ENCODE measurements at regions not wholly inside any gene's neighbourhood (a gene's known extent, or its start where the extent isn't known, plus 50 kb on each side); places are given as distances from the start of the nearest gene placed in this dataset.

DNA sequence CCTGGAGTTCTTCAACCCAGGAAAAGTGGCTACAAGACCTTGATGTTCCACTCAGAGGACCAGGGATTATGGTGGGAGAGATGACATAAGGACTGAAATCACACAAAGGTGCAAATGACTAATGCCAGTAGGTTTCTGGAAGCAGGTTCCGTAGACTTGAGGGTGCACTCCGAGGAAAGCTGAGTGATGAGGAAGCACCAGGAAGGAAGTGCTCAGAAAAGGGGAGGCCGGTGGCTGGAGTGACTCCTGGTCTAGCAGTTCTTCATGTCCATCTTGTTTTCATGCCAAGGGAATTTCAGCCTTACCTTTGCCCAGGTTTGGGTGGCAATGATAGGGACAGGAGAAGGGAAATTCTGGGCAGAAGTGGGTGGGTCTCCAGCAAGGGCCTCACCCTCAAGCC is 74.5 kb downstream of the TMEM17 start:
- H3K36me3 ChIP-seq (ENCODE audit: control insufficient read depth, insufficient read depth, low read length) = no peaks in the 10 kb centered on the region
- no CpG with 5 or more reads among the region's 3 CpGs for WGBS (ENCODE audit: insufficient coverage, insufficient read length)
- no peaks in the 10 kb centered on the region for H3K9me3 ChIP-seq (ENCODE audit: control insufficient read depth, insufficient read depth, low read length)

DNA sequence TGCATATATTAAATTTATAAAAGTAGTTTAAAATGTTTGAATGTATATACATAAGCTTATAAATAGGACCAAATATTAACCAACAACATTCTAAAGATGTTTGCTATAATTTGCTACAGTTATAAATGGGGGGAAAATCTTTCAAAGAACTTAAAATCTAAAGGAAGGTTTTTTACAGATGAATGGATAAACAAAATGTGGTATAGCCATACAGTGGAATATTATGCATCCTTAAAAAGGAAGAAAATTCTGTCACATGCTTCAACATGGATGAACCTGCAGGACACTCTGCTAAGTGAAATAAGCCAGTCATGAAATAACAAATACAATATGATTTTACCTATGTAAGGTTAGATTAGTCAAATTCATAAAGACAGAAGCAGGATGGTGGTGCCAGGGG is 75.8 kb downstream of the TMEM17 start:
- Histone ChIP-seq H3K9me3 (ENCODE audit: control insufficient read depth, insufficient read depth, low read length) (no peaks in the 10 kb centered on the region), H3K4me3 (ENCODE audit: low read length) (no peak overlapping the region), H3K27me3 (ENCODE audit: control insufficient read depth, insufficient read depth, low read length) (no peaks in the 10 kb centered on the region), H3K4me1 (ENCODE audit: control insufficient read depth, insufficient read depth, low read length) (no peaks in the 10 kb centered on the region), H3K27ac (ENCODE audit: low read length) (no peak overlapping the region), H3K36me3 (ENCODE audit: control insufficient read depth, insufficient read depth, low read length) (no peaks in the 10 kb centered on the region)
- DNase-seq (ENCODE audit: low read depth, low spot score) = no peak

More for the DNA sequence above, 74.5 kb downstream of the TMEM17 start:
- DNase-seq (ENCODE audit: low read depth, low spot score) = no peak
- H3K27me3 ChIP-seq (ENCODE audit: control insufficient read depth, insufficient read depth, low read length) = no peaks in the 10 kb centered on the region
- H3K4me3 ChIP-seq (ENCODE audit: low read length) = no peak overlapping the region
- no peaks in the 10 kb centered on the region for H3K4me1 ChIP-seq (ENCODE audit: control insufficient read depth, insufficient read depth, low read length)
- H3K27ac ChIP-seq (ENCODE audit: low read length) = no peak overlapping the region

DNA sequence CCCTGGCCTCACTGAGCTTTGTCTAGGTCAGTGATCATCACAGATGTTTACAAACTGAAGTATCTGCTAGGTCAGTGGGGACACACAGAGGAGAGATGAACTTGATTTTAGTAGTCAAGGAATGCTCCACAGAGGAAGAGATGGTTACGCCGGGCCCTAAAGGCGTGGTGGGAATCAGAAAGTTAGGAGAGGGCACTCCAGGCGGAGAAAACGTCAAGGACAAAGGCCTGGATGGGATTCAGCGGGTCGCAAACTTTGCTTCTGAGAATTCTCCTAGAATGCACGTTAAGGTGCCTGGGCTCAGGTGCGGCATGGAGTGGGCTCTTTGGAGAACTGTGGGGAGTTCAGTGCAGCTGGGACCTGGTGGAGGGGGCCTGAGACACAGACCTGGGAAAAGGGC is 78.8 kb downstream of the TMEM17 start:
- DNase-seq (ENCODE audit: low read depth, low spot score) = no peak
- H3K27ac ChIP-seq (ENCODE audit: low read length) = no peak overlapping the region
- H3K27me3 ChIP-seq (ENCODE audit: control insufficient read depth, insufficient read depth, low read length) = no peaks in the 10 kb centered on the region
- H3K4me1 ChIP-seq (ENCODE audit: control insufficient read depth, insufficient read depth, low read length) = no peaks in the 10 kb centered on the region
- H3K4me3 ChIP-seq (ENCODE audit: low read length) = no peak overlapping the region
- no peaks in the 10 kb centered on the region for H3K36me3 ChIP-seq (ENCODE audit: control insufficient read depth, insufficient read depth, low read length)
- no CpG with 5 or more reads among the region's 9 CpGs for WGBS (ENCODE audit: insufficient coverage, insufficient read length)
- H3K9me3 ChIP-seq (ENCODE audit: control insufficient read depth, insufficient read depth, low read length) = no peaks in the 10 kb centered on the region

DNA sequence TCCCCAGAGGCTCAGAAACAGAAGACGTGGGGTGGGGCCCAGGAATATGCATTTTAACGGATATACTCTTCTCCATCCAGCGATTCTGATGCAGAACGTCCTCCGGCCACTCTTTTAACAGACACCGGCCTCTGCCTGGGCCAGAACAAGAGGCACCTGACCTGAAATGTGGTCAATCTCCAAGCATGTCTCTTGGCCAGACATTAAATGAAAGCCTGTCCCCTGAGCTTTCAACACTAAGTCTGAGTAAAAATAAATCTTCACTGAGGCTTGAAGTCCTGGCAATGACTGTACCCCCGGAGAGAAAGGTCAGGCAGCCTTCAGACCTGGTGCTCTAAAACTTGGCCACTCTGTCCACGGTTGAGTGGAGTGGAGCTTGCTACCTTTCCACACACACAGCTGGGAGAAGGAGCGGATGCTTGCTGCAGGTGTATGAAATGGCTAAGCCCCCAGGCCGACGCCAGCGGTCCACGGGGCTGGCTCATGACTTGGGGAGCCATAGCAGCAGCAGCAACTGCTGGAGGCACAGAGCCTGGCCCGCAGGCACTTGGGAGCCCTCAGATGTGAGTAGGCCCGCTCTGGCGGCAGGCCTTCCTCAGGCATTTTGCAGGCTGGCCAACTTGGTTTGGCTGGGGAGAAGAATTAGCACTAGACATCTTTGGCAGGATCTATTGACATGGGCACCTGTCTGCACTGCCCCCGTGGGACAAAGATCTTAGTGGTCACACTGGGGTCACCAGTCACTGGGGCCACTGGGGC is 79.7 kb downstream of the TMEM17 start:
- no CpG with 5 or more reads among the region's 17 CpGs for WGBS (ENCODE audit: insufficient coverage, insufficient read length)
- H3K4me3 ChIP-seq (ENCODE audit: low read length) = no peak overlapping the region
- H3K36me3 ChIP-seq (ENCODE audit: control insufficient read depth, insufficient read depth, low read length) = no peaks in the 10 kb centered on the region
- no peaks in the 10 kb centered on the region for H3K4me1 ChIP-seq (ENCODE audit: control insufficient read depth, insufficient read depth, low read length)
- no peaks in the 10 kb centered on the region for H3K27me3 ChIP-seq (ENCODE audit: control insufficient read depth, insufficient read depth, low read length)
- no peak overlapping the region for H3K27ac ChIP-seq (ENCODE audit: low read length)
- no peaks in the 10 kb centered on the region for H3K9me3 ChIP-seq (ENCODE audit: control insufficient read depth, insufficient read depth, low read length)
- no peak for DNase-seq (ENCODE audit: low read depth, low spot score)

DNA sequence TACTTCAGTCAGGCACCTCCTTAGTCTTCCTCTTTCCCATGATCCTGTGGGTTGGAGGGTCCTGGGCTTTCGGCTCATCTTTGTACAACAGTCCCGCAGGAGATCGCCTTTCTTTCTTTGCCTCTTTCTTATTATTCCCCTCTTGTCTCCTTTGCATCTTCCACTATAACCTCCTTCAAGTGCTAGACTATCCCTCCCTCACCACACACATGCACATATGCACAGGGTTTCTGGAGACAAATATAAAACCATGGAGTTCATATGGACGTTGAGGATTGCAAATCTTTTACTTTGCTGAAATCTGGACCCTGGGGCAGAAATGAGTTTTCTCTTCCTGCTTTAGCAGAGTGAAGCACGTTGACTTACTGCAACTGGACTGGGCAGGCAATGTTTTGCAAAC is 80.3 kb downstream of the TMEM17 start:
- H3K4me3 ChIP-seq (ENCODE audit: low read length) = no peak overlapping the region
- no peak for DNase-seq (ENCODE audit: low read depth, low spot score)
- H3K27ac ChIP-seq (ENCODE audit: low read length) = no peak overlapping the region
- no peaks in the 10 kb centered on the region for H3K36me3 ChIP-seq (ENCODE audit: control insufficient read depth, insufficient read depth, low read length)
- H3K9me3 ChIP-seq (ENCODE audit: control insufficient read depth, insufficient read depth, low read length) = no peaks in the 10 kb centered on the region
- WGBS (ENCODE audit: insufficient coverage, insufficient read length) = no CpG with 5 or more reads among the region's 5 CpGs
- no peaks in the 10 kb centered on the region for H3K4me1 ChIP-seq (ENCODE audit: control insufficient read depth, insufficient read depth, low read length)
- no peaks in the 10 kb centered on the region for H3K27me3 ChIP-seq (ENCODE audit: control insufficient read depth, insufficient read depth, low read length)

DNA sequence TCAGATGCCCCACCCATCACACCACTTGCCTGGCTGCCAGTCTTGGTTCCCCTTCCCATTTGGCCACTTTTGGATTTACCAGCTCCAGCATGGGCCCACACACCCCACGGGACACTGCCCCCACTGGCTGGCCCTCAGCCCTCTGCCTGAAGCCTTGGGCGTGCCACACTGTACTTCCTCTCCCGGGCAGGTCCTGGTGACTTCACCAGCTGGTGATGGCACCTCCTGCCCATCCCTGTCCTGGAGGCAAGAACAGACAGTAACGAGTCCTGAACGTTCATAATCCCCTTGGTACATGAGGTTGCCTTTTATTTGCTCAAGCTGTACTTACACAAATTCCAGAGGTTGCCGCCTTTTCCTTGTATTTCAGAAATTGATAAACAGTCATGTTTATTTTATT is 81.1 kb downstream of the TMEM17 start:
- WGBS (ENCODE audit: insufficient coverage, insufficient read length) = no CpG with 5 or more reads among the region's 6 CpGs
- H3K27ac ChIP-seq (ENCODE audit: low read length) = no peak overlapping the region
- H3K36me3 ChIP-seq (ENCODE audit: control insufficient read depth, insufficient read depth, low read length) = no peaks in the 10 kb centered on the region
- H3K4me1 ChIP-seq (ENCODE audit: control insufficient read depth, insufficient read depth, low read length) = no peaks in the 10 kb centered on the region
- no peaks in the 10 kb centered on the region for H3K9me3 ChIP-seq (ENCODE audit: control insufficient read depth, insufficient read depth, low read length)
- H3K4me3 ChIP-seq (ENCODE audit: low read length) = no peak overlapping the region
- no peak for DNase-seq (ENCODE audit: low read depth, low spot score)
- H3K27me3 ChIP-seq (ENCODE audit: control insufficient read depth, insufficient read depth, low read length) = no peaks in the 10 kb centered on the region

DNA sequence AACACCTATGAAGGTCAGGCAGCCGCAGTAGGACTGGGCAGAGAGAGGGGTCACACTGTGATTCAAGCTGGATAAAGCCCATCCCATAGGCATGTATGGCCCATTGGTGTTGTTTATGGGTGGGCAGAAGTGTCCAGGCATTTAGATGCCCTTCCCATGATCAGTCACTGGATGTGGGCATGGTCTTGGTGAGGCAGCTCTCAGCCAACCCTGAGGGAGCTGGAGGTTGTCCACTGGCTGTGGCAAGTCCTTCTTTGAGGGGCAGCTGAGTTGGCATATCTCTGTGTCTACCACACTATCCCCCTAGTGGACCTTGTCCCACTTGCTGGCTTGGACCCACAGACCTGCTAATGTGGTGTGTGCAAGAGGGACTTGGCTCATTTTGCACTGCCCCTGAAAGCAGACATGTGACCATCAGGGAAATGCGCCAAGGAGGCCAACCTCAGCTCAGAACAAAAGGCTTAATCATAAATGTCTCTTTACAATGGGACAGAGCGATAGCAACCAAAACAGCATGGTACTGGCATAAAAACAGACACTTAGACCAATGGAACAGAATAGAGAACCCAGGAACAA is 82.0 kb downstream of the TMEM17 start:
- Histone ChIP-seq H3K27me3 (ENCODE audit: control insufficient read depth, insufficient read depth, low read length) (no peaks in the 10 kb centered on the region), H3K27ac (ENCODE audit: low read length) (no peak overlapping the region), H3K9me3 (ENCODE audit: control insufficient read depth, insufficient read depth, low read length) (no peaks in the 10 kb centered on the region), H3K4me1 (ENCODE audit: control insufficient read depth, insufficient read depth, low read length) (no peaks in the 10 kb centered on the region), H3K36me3 (ENCODE audit: control insufficient read depth, insufficient read depth, low read length) (no peaks in the 10 kb centered on the region), H3K4me3 (ENCODE audit: low read length) (no peak overlapping the region)
- DNase-seq (ENCODE audit: low read depth, low spot score) = no peak
- no CpG with 5 or more reads among the region's 3 CpGs for WGBS (ENCODE audit: insufficient coverage, insufficient read length)

DNA sequence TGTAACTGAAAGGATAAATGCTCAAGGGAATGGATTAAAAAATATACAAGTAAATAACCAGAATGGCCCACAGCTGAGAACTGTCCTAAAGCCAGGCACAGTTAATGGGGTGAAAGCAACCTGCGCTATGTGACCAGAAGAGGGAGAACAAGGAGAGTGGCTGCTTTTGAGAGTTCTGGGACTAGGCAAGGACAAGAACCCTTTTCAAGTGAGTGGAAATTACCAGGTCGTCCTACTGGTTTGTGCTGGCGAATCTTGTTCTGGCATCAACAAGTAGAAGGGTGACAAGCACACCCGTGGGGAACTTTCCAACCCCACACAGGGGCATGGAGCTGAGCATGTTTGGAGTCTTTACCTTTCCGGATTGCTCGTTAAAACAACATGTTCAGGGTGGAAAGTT is 82.8 kb downstream of the TMEM17 start:
- no CpG with 5 or more reads among the region's 6 CpGs for WGBS (ENCODE audit: insufficient coverage, insufficient read length)
- Histone ChIP-seq H3K36me3 (ENCODE audit: control insufficient read depth, insufficient read depth, low read length) (no peaks in the 10 kb centered on the region), H3K27ac (ENCODE audit: low read length) (no peak overlapping the region), H3K9me3 (ENCODE audit: control insufficient read depth, insufficient read depth, low read length) (no peaks in the 10 kb centered on the region), H3K27me3 (ENCODE audit: control insufficient read depth, insufficient read depth, low read length) (no peaks in the 10 kb centered on the region), H3K4me3 (ENCODE audit: low read length) (no peak overlapping the region), H3K4me1 (ENCODE audit: control insufficient read depth, insufficient read depth, low read length) (no peaks in the 10 kb centered on the region)
- DNase-seq (ENCODE audit: low read depth, low spot score) = no peak

DNA sequence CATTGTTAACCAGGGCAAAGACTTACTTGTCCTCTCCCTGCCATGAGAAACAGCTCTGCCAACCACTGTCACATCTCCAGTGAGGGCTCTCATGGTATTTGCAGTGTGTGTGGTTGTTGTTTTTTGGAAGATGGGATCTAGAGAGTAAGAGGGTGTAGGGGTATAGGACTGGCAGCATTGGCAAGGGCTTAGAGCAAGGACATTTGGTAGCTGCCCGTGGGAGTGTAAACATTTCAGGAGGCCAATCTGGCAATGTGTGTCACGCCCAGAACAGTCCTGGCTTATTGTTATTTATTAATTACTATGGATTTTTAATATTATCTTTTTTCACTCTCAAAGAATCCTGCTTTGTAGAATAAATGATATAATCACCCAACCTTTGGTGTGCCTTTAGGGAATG is 90.5 kb downstream of the TMEM17 start:
- no peaks in the 10 kb centered on the region for H3K9me3 ChIP-seq (ENCODE audit: control insufficient read depth, insufficient read depth, low read length)
- H3K36me3 ChIP-seq (ENCODE audit: control insufficient read depth, insufficient read depth, low read length) = no peaks in the 10 kb centered on the region
- no peak overlapping the region for H3K27ac ChIP-seq (ENCODE audit: low read length)
- no peak overlapping the region for H3K4me3 ChIP-seq (ENCODE audit: low read length)
- DNase-seq (ENCODE audit: low read depth, low spot score) = no peak
- peaks cover 6% of the 10 kb centered on the region; the same call in 1 of the 2 replicates for H3K4me1 ChIP-seq (ENCODE audit: control insufficient read depth, insufficient read depth, low read length)
- no CpG with 5 or more reads among the region's 2 CpGs for WGBS (ENCODE audit: insufficient coverage, insufficient read length)
- H3K27me3 ChIP-seq (ENCODE audit: control insufficient read depth, insufficient read depth, low read length) = no peaks in the 10 kb centered on the region

DNA sequence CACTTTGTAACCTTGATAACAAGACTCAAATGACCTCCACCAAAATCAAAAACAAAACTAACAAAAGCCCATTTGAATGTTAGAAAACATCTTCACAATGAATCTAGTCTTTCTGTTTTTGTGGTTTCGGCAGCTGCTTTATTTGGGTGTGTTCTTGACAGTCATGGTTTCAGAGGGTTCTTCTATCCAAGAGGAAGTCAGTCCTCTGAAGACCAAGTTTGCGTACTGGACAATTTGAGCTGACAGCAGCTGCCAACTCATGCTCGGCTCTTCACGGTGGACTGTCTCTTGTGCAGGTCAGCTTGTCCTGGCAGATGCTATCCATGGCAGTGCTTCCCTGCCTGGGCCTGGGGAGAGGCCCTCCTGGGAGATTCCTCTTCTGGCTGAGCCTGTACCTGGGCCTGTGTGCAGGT is 91.0 kb downstream of the TMEM17 start:
- DNase-seq (ENCODE audit: low read depth, low spot score) = no peak
- Histone ChIP-seq H3K27ac (ENCODE audit: low read length) (no peak overlapping the region), H3K36me3 (ENCODE audit: control insufficient read depth, insufficient read depth, low read length) (no peaks in the 10 kb centered on the region), H3K4me1 (ENCODE audit: control insufficient read depth, insufficient read depth, low read length) (peaks cover 6% of the 10 kb centered on the region; the same call in 1 of the 2 replicates), H3K9me3 (ENCODE audit: control insufficient read depth, insufficient read depth, low read length) (no peaks in the 10 kb centered on the region), H3K27me3 (ENCODE audit: control insufficient read depth, insufficient read depth, low read length) (no peaks in the 10 kb centered on the region), H3K4me3 (ENCODE audit: low read length) (no peak overlapping the region)
- no CpG with 5 or more reads among the region's 4 CpGs for WGBS (ENCODE audit: insufficient coverage, insufficient read length)

DNA sequence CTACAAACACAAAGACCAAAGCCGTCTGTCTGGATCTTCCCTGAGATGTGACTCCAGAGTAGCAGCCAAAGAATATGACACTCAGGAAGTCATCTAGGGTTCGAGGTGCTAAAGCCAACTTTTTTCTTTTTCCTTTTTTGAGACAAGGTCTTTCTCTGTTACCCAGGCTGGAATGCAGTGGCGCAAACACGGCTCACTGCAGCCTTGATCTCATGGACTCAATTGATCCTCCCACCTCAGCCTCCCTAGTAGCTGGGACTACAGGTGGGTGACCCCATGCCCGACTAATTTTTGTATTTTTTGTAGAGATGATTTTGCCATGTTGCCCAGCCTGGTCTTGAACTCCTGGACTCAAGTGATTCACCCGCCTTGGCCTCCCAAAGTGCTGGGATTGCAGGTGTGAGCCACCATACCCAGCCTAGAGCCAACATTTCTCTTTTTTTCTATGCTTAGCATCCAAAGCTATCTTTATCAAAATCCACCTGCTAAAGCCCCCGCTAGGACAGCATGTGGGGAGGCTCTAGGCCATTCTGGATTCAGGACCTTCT is 92.8 kb downstream of the TMEM17 start:
- Histone ChIP-seq H3K27ac (ENCODE audit: low read length) (no peak overlapping the region), H3K4me3 (ENCODE audit: low read length) (no peak overlapping the region), H3K36me3 (ENCODE audit: control insufficient read depth, insufficient read depth, low read length) (no peaks in the 10 kb centered on the region), H3K27me3 (ENCODE audit: control insufficient read depth, insufficient read depth, low read length) (no peaks in the 10 kb centered on the region), H3K4me1 (ENCODE audit: control insufficient read depth, insufficient read depth, low read length) (peaks cover 6% of the 10 kb centered on the region; the same call in 1 of the 2 replicates), H3K9me3 (ENCODE audit: control insufficient read depth, insufficient read depth, low read length) (no peaks in the 10 kb centered on the region)
- no CpG with 5 or more reads among the region's 7 CpGs for WGBS (ENCODE audit: insufficient coverage, insufficient read length)
- DNase-seq (ENCODE audit: low read depth, low spot score) = no peak
